ENCODE measurements at regions not wholly inside any gene's neighbourhood (a gene's known extent, or its start where the extent isn't known, plus 50 kb on each side); places are given as distances from the start of the nearest gene placed in this dataset.

DNA sequence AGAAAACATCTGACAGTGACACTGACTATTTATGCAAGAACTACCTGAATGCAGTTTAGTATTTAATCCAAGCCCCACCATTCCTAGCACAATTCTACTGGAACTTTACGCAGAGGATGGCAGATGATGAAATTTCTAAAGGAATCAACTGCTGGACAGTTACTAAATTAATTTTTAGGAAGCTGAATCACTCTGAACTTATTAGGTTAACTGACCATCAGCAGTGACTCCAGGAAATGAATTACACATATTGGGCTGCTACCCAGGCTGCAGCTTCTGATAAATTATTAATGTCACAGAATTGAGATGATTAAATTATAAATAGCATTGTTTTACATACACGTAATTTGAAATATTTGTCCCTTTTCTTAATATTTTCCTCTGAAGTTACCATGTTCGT is 250.8 kb downstream of the TMEM182 start:
- H4K20me1 ChIP-seq (ENCODE audit: insufficient read depth, low read length): no peaks in the 10 kb centered on the region
- H3K4me3 ChIP-seq (ENCODE audit: insufficient read depth, low read length): no peak overlapping the region
- no peaks in the 10 kb centered on the region for H3K36me3 ChIP-seq (ENCODE audit: insufficient read depth, low read length)
- no peak overlapping the region for H3K27ac ChIP-seq (ENCODE audit: low read depth, low read length)
- DNase-seq (ENCODE audit: insufficient read length, low spot score, missing footprints): no peak
- no peaks in the 10 kb centered on the region for H3K4me1 ChIP-seq (ENCODE audit: insufficient read depth, low read length)
- no peaks in the 10 kb centered on the region for H3K27me3 ChIP-seq (ENCODE audit: insufficient read depth, low read length)
- TF ChIP-seq, protein P1, sequence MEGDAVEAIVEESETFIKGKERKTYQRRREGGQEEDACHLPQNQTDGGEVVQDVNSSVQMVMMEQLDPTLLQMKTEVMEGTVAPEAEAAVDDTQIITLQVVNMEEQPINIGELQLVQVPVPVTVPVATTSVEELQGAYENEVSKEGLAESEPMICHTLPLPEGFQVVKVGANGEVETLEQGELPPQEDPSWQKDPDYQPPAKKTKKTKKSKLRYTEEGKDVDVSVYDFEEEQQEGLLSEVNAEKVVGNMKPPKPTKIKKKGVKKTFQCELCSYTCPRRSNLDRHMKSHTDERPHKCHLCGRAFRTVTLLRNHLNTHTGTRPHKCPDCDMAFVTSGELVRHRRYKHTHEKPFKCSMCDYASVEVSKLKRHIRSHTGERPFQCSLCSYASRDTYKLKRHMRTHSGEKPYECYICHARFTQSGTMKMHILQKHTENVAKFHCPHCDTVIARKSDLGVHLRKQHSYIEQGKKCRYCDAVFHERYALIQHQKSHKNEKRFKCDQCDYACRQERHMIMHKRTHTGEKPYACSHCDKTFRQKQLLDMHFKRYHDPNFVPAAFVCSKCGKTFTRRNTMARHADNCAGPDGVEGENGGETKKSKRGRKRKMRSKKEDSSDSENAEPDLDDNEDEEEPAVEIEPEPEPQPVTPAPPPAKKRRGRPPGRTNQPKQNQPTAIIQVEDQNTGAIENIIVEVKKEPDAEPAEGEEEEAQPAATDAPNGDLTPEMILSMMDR (IDR thresholded peaks at IDR 0.05; ENCODE audit: extremely low read depth, low read depth, low read length): no peak
- no peaks in the 10 kb centered on the region for H3K9me3 ChIP-seq (ENCODE audit: low read depth, low read length)
- no peak overlapping the region for H3K4me2 ChIP-seq (ENCODE audit: insufficient read depth, low read length)
- no peak overlapping the region for H2AFZ ChIP-seq (ENCODE audit: low read length)
- H3K79me2 ChIP-seq (ENCODE audit: insufficient read depth, low read length): no peaks in the 10 kb centered on the region

DNA sequence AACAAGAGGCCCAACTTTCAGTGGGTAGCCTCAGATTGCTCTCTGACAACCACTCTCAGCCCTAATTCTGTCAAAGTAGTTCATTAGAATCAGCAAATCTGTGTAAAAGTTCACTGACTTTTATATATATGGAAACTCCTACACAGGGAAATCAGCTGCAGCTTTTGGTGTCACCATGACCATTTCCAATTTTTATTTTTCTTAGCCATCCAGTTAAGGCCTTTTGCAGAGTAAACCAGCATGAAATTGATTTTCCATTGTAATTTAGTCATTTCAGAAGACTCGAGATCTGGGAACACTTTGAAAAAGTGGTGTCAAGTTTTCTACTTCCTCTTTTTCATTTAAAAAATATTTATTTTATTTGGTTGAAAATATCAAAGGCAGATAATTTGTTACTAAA is 263.2 kb downstream of the TMEM182 start:
- no peak overlapping the region for H3K27ac ChIP-seq (ENCODE audit: low read depth, low read length)
- H3K9me3 ChIP-seq (ENCODE audit: low read depth, low read length): no peaks in the 10 kb centered on the region
- no peak overlapping the region for H3K4me2 ChIP-seq (ENCODE audit: insufficient read depth, low read length)
- TF ChIP-seq, protein P1 (IDR thresholded peaks at IDR 0.05; ENCODE audit: extremely low read depth, low read depth, low read length): no peak
- no peaks in the 10 kb centered on the region for H3K36me3 ChIP-seq (ENCODE audit: insufficient read depth, low read length)
- no peak for DNase-seq (ENCODE audit: insufficient read length, low spot score, missing footprints)
- H3K4me3 ChIP-seq (ENCODE audit: insufficient read depth, low read length): no peak overlapping the region
- no peaks in the 10 kb centered on the region for H3K4me1 ChIP-seq (ENCODE audit: insufficient read depth, low read length)
- no peaks in the 10 kb centered on the region for H4K20me1 ChIP-seq (ENCODE audit: insufficient read depth, low read length)
- no peak overlapping the region for H2AFZ ChIP-seq (ENCODE audit: low read length)
- no peaks in the 10 kb centered on the region for H3K79me2 ChIP-seq (ENCODE audit: insufficient read depth, low read length)
- H3K27me3 ChIP-seq (ENCODE audit: insufficient read depth, low read length): no peaks in the 10 kb centered on the region

DNA sequence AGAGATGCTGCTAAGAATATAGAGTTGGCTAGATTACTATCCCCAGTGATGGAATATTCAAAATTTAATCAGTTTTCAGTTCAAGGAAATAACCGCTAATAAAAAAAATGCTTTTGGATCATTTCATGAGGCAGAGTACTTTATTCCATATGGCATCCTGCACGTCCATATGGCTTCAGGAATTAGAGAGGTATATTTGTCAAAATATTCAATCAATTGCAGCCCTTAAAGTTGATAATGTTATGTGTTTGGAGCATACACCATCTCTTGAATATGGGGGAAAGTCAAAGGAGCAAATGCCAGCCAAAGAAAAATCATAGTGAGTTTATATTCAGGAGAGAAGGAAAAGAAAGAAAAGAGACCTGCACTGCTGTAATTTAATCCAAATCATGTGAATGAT is 266.4 kb downstream of the TMEM182 start:
- DNase-seq (ENCODE audit: insufficient read length, low spot score, missing footprints): no peak
- H3K4me2 ChIP-seq (ENCODE audit: insufficient read depth, low read length): no peak overlapping the region
- no peak overlapping the region for H3K4me3 ChIP-seq (ENCODE audit: insufficient read depth, low read length)
- H3K36me3 ChIP-seq (ENCODE audit: insufficient read depth, low read length): no peaks in the 10 kb centered on the region
- H4K20me1 ChIP-seq (ENCODE audit: insufficient read depth, low read length): no peaks in the 10 kb centered on the region
- no peaks in the 10 kb centered on the region for H3K79me2 ChIP-seq (ENCODE audit: insufficient read depth, low read length)
- no peaks in the 10 kb centered on the region for H3K9me3 ChIP-seq (ENCODE audit: low read depth, low read length)
- no peaks in the 10 kb centered on the region for H3K4me1 ChIP-seq (ENCODE audit: insufficient read depth, low read length)
- no peaks in the 10 kb centered on the region for H3K27me3 ChIP-seq (ENCODE audit: insufficient read depth, low read length)
- H3K27ac ChIP-seq (ENCODE audit: low read depth, low read length): no peak overlapping the region
- TF ChIP-seq, protein P1 (IDR thresholded peaks at IDR 0.05; ENCODE audit: extremely low read depth, low read depth, low read length): no peak
- no peak overlapping the region for H2AFZ ChIP-seq (ENCODE audit: low read length)
